Ascending aorta (tissue), 2 donors: ENCODE measurements at regions not wholly inside any gene's neighbourhood (a gene's known extent, or its start where the extent isn't known, plus 50 kb on each side); places are given as distances from the start of the nearest gene placed in this dataset.

Experiments used
- DNase-seq, 2 donors: peaks; one replicate each; pipeline ENCODE4 v3.0.0-alpha.2; 2019; ENCODE audit warnings: low spot score in 2 of 2
- H3K27ac ChIP-seq, 2 donors: fragments of 200-600 bp; sonication (generic); one replicate each; pipeline ENCODE4 v1.5.1; 2016 to 2017; ENCODE audit warnings: mild to moderate bottlenecking in 1 of 2
- H3K27me3 ChIP-seq: fragments of 200-600 bp; sonication (generic); one replicate; pipeline ENCODE4 v1.5.1; 2017
- H3K36me3 ChIP-seq, 2 donors: fragments of 200-600 bp; sonication (generic); one replicate each; pipeline ENCODE4 v1.5.1; 2016
- H3K4me1 ChIP-seq, 2 donors: fragments of 200-600 bp; sonication (generic); one replicate each; pipeline ENCODE4 v1.5.1; 2016 to 2017; ENCODE audit warnings: mild to moderate bottlenecking in 1 of 2
- H3K4me3 ChIP-seq, 2 donors: fragments of 200-600 bp; sonication (generic); one replicate each; pipeline ENCODE4 v1.5.1; 2016 to 2017; ENCODE audit warnings: mild to moderate bottlenecking in 1 of 2
- H3K9me3 ChIP-seq, 2 donors: fragments of 200-600 bp; sonication (generic); one replicate each; pipeline ENCODE4 v1.5.1; 2016
- intact Hi-C: fragments of 100-400 bp; cut with DNase I; formaldehyde crosslinking; loops from one replicate; pipeline ENCODE4 v1.15.1; 2023
- TF ChIP-seq, protein P1 (sequence below), 3 experiments: fragments of 200-600 bp in 2 of 3; fragments of 450-650 bp in 1 of 3; sonication (generic) in 2 of 3; IDR thresholded peaks; one replicate each; pipeline ENCODE4 v1.5.1; 2016 to 2019; ENCODE audit warnings: antibody characterized with exemption in 3 of 3, mild to moderate bottlenecking in 1 of 3, moderate library complexity in 1 of 3

DNA sequence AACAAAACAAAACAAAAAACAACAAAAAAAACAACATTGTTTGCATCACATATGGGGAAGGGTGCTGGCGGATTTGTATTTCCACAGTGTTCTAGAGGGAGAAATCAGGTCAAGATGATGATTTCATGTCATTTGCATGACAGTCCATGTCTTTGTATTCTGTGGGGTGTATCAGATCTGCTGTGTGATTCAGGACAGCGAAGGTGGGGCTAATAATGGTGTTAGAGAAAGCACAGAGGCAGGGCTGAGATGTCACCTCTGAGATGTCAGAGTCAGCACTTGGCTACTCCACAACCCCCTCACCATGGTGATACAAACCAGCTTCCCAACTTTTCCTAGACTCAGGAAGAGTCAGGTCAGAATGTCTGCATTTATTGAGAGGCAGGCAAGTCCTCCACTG is 543.2 kb downstream of the BCL11B start:
- H3K4me3 ChIP-seq: no peak overlapping the region
- H3K36me3 ChIP-seq: no peaks in the 10 kb centered on the region
- TF ChIP-seq, protein P1, sequence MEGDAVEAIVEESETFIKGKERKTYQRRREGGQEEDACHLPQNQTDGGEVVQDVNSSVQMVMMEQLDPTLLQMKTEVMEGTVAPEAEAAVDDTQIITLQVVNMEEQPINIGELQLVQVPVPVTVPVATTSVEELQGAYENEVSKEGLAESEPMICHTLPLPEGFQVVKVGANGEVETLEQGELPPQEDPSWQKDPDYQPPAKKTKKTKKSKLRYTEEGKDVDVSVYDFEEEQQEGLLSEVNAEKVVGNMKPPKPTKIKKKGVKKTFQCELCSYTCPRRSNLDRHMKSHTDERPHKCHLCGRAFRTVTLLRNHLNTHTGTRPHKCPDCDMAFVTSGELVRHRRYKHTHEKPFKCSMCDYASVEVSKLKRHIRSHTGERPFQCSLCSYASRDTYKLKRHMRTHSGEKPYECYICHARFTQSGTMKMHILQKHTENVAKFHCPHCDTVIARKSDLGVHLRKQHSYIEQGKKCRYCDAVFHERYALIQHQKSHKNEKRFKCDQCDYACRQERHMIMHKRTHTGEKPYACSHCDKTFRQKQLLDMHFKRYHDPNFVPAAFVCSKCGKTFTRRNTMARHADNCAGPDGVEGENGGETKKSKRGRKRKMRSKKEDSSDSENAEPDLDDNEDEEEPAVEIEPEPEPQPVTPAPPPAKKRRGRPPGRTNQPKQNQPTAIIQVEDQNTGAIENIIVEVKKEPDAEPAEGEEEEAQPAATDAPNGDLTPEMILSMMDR (IDR thresholded peaks at IDR 0.05): no peak
- intact Hi-C loops: no loop called here
- no peak for DNase-seq
- H3K4me1 ChIP-seq: no peaks in the 10 kb centered on the region
- no peaks in the 10 kb centered on the region for H3K9me3 ChIP-seq
- no peaks in the 10 kb centered on the region for H3K27me3 ChIP-seq
- H3K27ac ChIP-seq: no peak overlapping the region

DNA sequence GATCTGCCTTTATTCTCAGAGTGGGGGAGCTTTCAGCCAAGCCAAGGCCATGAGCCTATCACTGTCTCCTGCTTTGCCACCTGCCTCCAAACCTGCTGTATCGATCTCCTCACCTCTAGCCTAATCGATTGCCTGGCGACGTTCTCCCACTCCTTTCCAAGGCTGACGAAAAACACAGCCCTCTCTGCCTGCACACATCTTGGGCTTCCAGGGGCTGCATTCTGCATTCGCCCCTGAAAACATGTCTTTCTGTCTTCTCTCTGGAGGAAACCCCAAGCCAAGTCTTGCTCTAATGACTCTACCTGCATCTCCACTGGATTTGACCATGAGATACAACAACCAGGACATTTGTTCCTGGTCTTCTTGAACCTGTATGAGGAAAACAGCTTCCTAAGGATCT is 540.7 kb downstream of the BCL11B start:
- Histone ChIP-seq H3K4me1 (no peaks in the 10 kb centered on the region), H3K4me3 (no peak overlapping the region), H3K36me3 (no peaks in the 10 kb centered on the region), H3K27me3 (no peaks in the 10 kb centered on the region), H3K27ac (no peak overlapping the region), H3K9me3 (no peaks in the 10 kb centered on the region)
- TF ChIP-seq, protein P1 (IDR thresholded peaks at IDR 0.05): no peak
- DNase-seq: no peak
- intact Hi-C loops: no loop called here

DNA sequence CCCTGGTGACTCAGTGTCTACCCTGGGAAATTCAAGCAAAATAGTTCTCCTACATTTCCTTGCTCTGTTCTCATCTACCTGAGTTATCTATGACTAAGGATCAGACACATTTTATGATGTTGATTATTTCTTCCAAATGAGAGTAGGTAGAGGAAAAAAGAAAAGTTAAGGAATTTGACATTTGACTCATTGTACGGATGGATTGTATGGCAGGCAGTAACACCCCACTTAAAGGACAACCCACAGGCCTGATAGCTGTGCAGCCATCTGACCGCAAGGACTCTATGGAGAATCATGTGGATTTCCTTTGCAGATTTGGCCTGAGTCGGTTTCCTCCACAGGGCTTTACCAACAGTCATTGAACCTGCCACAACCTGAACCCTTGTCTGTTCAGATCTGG is 540.3 kb downstream of the BCL11B start:
- Histone ChIP-seq H3K36me3 (no peaks in the 10 kb centered on the region), H3K4me3 (no peak overlapping the region), H3K4me1 (no peaks in the 10 kb centered on the region), H3K9me3 (no peaks in the 10 kb centered on the region), H3K27ac (no peak overlapping the region), H3K27me3 (no peaks in the 10 kb centered on the region)
- TF ChIP-seq, protein P1 (IDR thresholded peaks at IDR 0.05): no peak
- DNase-seq: no peak
- intact Hi-C loops: no loop called here

DNA sequence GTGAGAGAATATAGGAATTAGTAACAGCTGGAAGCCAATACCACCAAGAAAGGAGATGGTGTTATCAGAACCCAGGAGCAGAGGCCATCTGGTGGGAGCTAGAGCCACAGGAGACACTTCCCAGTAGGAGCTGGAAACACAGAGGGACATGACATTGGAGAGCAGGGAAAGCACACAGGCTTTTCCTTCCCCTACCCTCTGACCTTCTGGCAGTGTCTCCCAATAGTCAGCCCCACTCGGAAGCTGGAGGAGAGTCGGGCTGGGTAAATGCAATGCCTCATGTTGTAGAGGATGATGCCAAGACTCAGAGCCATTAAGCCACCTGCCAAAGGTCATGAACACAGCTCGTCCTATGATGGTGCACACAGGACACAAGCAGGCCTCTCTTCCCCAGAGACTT is 538.5 kb downstream of the BCL11B start:
- Histone ChIP-seq H3K9me3 (no peaks in the 10 kb centered on the region), H3K36me3 (no peaks in the 10 kb centered on the region), H3K4me3 (no peak overlapping the region), H3K4me1 (no peaks in the 10 kb centered on the region), H3K27ac (no peak overlapping the region), H3K27me3 (no peaks in the 10 kb centered on the region)
- intact Hi-C loops: no loop called here
- TF ChIP-seq, protein P1 (IDR thresholded peaks at IDR 0.05): no peak
- no peak for DNase-seq

DNA sequence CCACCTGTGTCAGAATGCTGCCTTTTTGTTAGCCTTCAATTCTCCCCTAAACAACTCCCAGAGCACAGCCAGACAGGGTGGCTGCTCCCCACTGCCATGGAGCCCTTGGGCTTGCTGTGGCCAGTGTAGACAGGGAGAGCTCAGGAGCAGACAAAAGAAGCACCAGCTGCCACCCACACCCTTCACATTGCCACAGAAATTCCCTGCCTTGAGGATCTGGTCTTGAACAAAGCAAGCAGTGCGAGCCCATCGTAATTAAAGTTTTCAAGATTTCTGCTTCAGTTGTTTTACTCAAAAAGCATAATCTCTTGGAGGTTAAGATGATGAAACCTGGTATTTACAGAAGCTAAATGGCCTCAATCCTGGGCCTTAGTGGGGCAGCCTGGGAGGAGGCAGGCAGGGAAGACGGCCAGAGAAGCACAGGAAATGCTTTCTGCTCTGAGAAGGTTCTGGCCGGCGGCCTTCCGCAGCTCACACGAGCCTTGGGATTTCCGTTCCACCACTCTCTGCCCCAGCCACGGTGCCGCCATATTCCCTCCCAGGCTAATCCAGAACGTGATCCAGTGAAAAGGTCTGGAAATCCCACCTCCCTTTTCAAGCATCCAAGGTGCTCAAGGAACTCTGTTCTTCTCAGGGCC is 535.2 kb downstream of the BCL11B start:
- no peaks in the 10 kb centered on the region for H3K4me1 ChIP-seq
- TF ChIP-seq, protein P1 (IDR thresholded peaks at IDR 0.05): no peak
- DNase-seq: no peak
- no peak overlapping the region for H3K27ac ChIP-seq
- H3K27me3 ChIP-seq: no peaks in the 10 kb centered on the region
- no peaks in the 10 kb centered on the region for H3K9me3 ChIP-seq
- no peaks in the 10 kb centered on the region for H3K36me3 ChIP-seq
- H3K4me3 ChIP-seq: no peak overlapping the region
- intact Hi-C loops: no loop called here

DNA sequence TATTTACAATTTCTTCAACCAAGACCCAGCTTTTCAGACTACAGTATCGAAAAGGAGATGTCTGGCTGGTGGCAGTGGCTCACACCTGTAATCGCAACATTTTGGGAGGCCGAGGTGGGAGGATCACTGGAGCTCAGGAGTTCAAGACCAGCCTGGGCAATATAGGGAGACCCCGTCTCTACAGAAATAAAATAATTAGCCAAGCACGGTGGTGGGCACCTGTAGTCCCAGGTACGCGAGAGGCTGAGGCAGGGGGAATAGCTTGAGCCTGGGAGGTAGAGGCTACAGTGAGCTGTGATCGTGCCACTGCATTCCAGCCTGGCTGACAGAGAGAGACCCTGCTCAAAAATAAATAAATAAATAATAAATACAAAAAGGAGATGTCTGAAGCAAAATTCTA is 530.5 kb downstream of the BCL11B start:
- TF ChIP-seq, protein P1 (IDR thresholded peaks at IDR 0.05): no peak
- no peaks in the 10 kb centered on the region for H3K9me3 ChIP-seq
- H3K4me3 ChIP-seq: no peak overlapping the region
- H3K36me3 ChIP-seq: no peaks in the 10 kb centered on the region
- no peak overlapping the region for H3K27ac ChIP-seq
- H3K4me1 ChIP-seq: no peaks in the 10 kb centered on the region
- no peaks in the 10 kb centered on the region for H3K27me3 ChIP-seq
- DNase-seq: no peak
- intact Hi-C loops: no loop called here
